GM12891 (cell line): ENCODE measurements at regions not wholly inside any gene's neighbourhood (a gene's known extent, or its start where the extent isn't known, plus 50 kb on each side); places are given as distances from the start of the nearest gene placed in this dataset.

Source experiments
- PAX5 ChIP-seq: IDR thresholded peaks from 2 replicates; pipeline ENCODE4 v1.6.1; 2011; ENCODE audit warnings: low read length, moderate library complexity, mild to moderate bottlenecking; ENCODE audit not compliant: insufficient read depth, severe bottlenecking
- POLR2A ChIP-seq: IDR thresholded peaks from 2 replicates; pipeline ENCODE4 v1.6.1; 2011; ENCODE audit warnings: low read depth, low read length, control low read depth
- POLR2AphosphoS5 ChIP-seq: IDR thresholded peaks from 2 replicates; pipeline ENCODE4 v1.6.1; 2011; ENCODE audit warnings: low read depth, low read length, control low read depth
- POU2F2 ChIP-seq: IDR thresholded peaks from 2 replicates; pipeline ENCODE4 v1.6.1; 2011; ENCODE audit warnings: low read depth, mild to moderate bottlenecking, control low read depth, low read length, moderate library complexity
- SPI1 ChIP-seq: IDR thresholded peaks from 2 replicates; pipeline ENCODE4 v1.6.1; 2011; ENCODE audit warnings: low read depth, low read length, control low read depth
- TAF1 ChIP-seq: IDR thresholded peaks from 2 replicates; pipeline ENCODE4 v1.6.1; 2011; ENCODE audit warnings: low read depth, low read length, control low read depth

GRCh38 chr13:44801990-44802389 lies 187.3 kb downstream of the NUFIP1 start:
- TF ChIP-seq POU2F2 = no peak
- TF ChIP-seq TAF1 = no peak
- TF ChIP-seq POLR2A = no peak
- no peak for TF ChIP-seq POLR2AphosphoS5
- TF ChIP-seq SPI1 = no peak
- no peak for TF ChIP-seq PAX5
